ENCODE measurements at regions not wholly inside any gene's neighbourhood (a gene's known extent, or its start where the extent isn't known, plus 50 kb on each side); places are given as distances from the start of the nearest gene placed in this dataset.

DNA sequence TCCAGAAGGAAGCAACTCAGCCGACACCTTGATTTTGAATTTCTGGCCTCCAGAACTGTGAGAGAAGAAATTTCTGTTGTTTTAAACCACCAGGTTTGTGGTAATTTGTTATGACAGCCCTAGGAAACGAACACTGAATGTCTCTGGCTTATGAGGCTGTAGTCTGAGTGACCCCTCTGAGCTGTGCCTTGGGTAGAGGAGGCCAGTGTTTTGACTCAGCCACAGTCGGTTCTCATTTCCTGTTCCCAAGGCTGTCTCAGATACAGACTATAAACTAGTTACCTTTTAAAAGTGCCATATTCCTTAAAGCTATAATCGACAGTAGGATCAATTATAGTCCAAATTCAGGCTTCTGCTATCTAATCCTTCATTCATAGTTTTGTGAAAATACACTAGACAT lies 391.2 kb upstream of the MAP3K7 start:
- Histone ChIP-seq H3K9ac (ENCODE audit: low read depth in 1 of 2, low read length in 2 of 2) (no peak overlapping the region), H3K27ac (ENCODE audit: low read depth in 1 of 2, low read length in 2 of 2) (no peak overlapping the region), H3K36me3 (ENCODE audit: control insufficient read depth in 4 of 4, insufficient read depth in 3 of 4, low read depth in 1 of 4, low read length in 3 of 4) (no peaks in the 10 kb centered on the region), H3K4me3 (ENCODE audit: low read depth in 1 of 3, low read length in 3 of 3) (no peak overlapping the region), H3K4me1 (ENCODE audit: control insufficient read depth in 4 of 4, insufficient read depth in 4 of 4, low read length in 3 of 4) (no peaks in the 10 kb centered on the region), H3K27me3 (ENCODE audit: control insufficient read depth in 4 of 4, insufficient read depth in 4 of 4, low read length in 3 of 4) (no peaks in the 10 kb centered on the region), H3K9me3 (ENCODE audit: control insufficient read depth in 4 of 4, low read length in 3 of 4) (no peaks in the 10 kb centered on the region)
- 44% methylated on average over 4 of the region's 4 CpGs for WGBS
- no peak for DNase-seq (ENCODE audit: low spot score)
- TF ChIP-seq, protein P1, sequence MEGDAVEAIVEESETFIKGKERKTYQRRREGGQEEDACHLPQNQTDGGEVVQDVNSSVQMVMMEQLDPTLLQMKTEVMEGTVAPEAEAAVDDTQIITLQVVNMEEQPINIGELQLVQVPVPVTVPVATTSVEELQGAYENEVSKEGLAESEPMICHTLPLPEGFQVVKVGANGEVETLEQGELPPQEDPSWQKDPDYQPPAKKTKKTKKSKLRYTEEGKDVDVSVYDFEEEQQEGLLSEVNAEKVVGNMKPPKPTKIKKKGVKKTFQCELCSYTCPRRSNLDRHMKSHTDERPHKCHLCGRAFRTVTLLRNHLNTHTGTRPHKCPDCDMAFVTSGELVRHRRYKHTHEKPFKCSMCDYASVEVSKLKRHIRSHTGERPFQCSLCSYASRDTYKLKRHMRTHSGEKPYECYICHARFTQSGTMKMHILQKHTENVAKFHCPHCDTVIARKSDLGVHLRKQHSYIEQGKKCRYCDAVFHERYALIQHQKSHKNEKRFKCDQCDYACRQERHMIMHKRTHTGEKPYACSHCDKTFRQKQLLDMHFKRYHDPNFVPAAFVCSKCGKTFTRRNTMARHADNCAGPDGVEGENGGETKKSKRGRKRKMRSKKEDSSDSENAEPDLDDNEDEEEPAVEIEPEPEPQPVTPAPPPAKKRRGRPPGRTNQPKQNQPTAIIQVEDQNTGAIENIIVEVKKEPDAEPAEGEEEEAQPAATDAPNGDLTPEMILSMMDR (IDR thresholded peaks at IDR 0.05; ENCODE audit: low read depth, low read length, missing input control) = no peak
- TF ChIP-seq FOXA2 (IDR thresholded peaks at IDR 0.05) (no peak), TAF1 (conservative IDR thresholded peaks at IDR 0.05) (no peak), JUND (IDR thresholded peaks at IDR 0.05) (no peak), SP1 (IDR thresholded peaks at IDR 0.05) (no peak)

- Histone ChIP-seq H3K9me3 (ENCODE audit: control insufficient read depth in 4 of 4, low read length in 3 of 4) (no peaks in the 10 kb centered on the region), H3K4me1 (ENCODE audit: control insufficient read depth in 4 of 4, insufficient read depth in 4 of 4, low read length in 3 of 4) (no peaks in the 10 kb centered on the region), H3K27me3 (ENCODE audit: control insufficient read depth in 4 of 4, insufficient read depth in 4 of 4, low read length in 3 of 4) (no peaks in the 10 kb centered on the region), H3K4me3 (ENCODE audit: low read depth in 1 of 3, low read length in 3 of 3) (no peak overlapping the region), H3K9ac (ENCODE audit: low read depth in 1 of 2, low read length in 2 of 2) (no peak overlapping the region), H3K36me3 (ENCODE audit: control insufficient read depth in 4 of 4, insufficient read depth in 3 of 4, low read depth in 1 of 4, low read length in 3 of 4) (no peaks in the 10 kb centered on the region), H3K27ac (ENCODE audit: low read depth in 1 of 2, low read length in 2 of 2) (no peak overlapping the region)
- no peak for DNase-seq (ENCODE audit: low spot score)
- TF ChIP-seq YY1 (IDR thresholded peaks at IDR 0.05) (no peak), GABPA (IDR thresholded peaks at IDR 0.05 in 1 of 2, conservative IDR thresholded peaks at IDR 0.05 in 1 of 2) (no peak), FOXA2 (IDR thresholded peaks at IDR 0.05) (no peak), JUND (IDR thresholded peaks at IDR 0.05) (no peak), SP1 (IDR thresholded peaks at IDR 0.05) (no peak), REST (IDR thresholded peaks at IDR 0.05) (no peak), RAD21 (IDR thresholded peaks at IDR 0.05) (no peak), NR2F2 (IDR thresholded peaks at IDR 0.05) (no peak), EGR1 (IDR thresholded peaks at IDR 0.05; ENCODE audit: low read depth in 2 of 2) (no peak), HNF4G (IDR thresholded peaks at IDR 0.05) (no peak), TAF1 (conservative IDR thresholded peaks at IDR 0.05) (no peak), RXRA (IDR thresholded peaks at IDR 0.05) (no peak), HNF4A (conservative IDR thresholded peaks at IDR 0.05) (no peak)
- TF ChIP-seq, protein P2, sequence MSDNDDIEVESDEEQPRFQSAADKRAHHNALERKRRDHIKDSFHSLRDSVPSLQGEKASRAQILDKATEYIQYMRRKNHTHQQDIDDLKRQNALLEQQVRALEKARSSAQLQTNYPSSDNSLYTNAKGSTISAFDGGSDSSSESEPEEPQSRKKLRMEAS (IDR thresholded peaks at IDR 0.05) = no peak
- TF ChIP-seq, protein P3, sequence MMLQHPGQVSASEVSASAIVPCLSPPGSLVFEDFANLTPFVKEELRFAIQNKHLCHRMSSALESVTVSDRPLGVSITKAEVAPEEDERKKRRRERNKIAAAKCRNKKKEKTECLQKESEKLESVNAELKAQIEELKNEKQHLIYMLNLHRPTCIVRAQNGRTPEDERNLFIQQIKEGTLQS (IDR thresholded peaks at IDR 0.05) = no peak
- TF ChIP-seq, protein P4, sequence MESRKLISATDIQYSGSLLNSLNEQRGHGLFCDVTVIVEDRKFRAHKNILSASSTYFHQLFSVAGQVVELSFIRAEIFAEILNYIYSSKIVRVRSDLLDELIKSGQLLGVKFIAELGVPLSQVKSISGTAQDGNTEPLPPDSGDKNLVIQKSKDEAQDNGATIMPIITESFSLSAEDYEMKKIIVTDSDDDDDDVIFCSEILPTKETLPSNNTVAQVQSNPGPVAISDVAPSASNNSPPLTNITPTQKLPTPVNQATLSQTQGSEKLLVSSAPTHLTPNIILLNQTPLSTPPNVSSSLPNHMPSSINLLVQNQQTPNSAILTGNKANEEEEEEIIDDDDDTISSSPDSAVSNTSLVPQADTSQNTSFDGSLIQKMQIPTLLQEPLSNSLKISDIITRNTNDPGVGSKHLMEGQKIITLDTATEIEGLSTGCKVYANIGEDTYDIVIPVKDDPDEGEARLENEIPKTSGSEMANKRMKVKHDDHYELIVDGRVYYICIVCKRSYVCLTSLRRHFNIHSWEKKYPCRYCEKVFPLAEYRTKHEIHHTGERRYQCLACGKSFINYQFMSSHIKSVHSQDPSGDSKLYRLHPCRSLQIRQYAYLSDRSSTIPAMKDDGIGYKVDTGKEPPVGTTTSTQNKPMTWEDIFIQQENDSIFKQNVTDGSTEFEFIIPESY (IDR thresholded peaks at IDR 0.05) = no peak
- TF ChIP-seq, protein P1 (IDR thresholded peaks at IDR 0.05; ENCODE audit: low read depth, low read length, missing input control) = no peak
- WGBS = 46% methylated on average over 1 of the region's 1 CpG
Measured at GRCh38 chr6:90977513-90977912, 390.6 kb upstream of the MAP3K7 start.

All from liver (tissue), 8 donors.